Esophagus squamous epithelium (tissue), 4 donors: ENCODE measurements at regions not wholly inside any gene's neighbourhood (a gene's known extent, or its start where the extent isn't known, plus 50 kb on each side); places are given as distances from the start of the nearest gene placed in this dataset.

ENCODE experiments used
- CTCF ChIP-seq, 6 experiments: fragments of 450-650 bp in 4 of 6; fragments of 200-600 bp in 2 of 6; sonication (generic) in 2 of 6; IDR thresholded peaks; one replicate each; pipeline ENCODE4 v1.5.1; 2016 to 2019; ENCODE audit warnings: antibody characterized with exemption in 6 of 6, mild to moderate bottlenecking in 4 of 6, moderate library complexity in 4 of 6
- POLR2A ChIP-seq, 4 donors: fragments of 450-650 bp; IDR thresholded peaks; one replicate each; pipeline ENCODE4 v1.6.1; 2017; ENCODE audit warnings: antibody characterized with exemption in 4 of 4, mild to moderate bottlenecking in 4 of 4, moderate library complexity in 3 of 4

DNA sequence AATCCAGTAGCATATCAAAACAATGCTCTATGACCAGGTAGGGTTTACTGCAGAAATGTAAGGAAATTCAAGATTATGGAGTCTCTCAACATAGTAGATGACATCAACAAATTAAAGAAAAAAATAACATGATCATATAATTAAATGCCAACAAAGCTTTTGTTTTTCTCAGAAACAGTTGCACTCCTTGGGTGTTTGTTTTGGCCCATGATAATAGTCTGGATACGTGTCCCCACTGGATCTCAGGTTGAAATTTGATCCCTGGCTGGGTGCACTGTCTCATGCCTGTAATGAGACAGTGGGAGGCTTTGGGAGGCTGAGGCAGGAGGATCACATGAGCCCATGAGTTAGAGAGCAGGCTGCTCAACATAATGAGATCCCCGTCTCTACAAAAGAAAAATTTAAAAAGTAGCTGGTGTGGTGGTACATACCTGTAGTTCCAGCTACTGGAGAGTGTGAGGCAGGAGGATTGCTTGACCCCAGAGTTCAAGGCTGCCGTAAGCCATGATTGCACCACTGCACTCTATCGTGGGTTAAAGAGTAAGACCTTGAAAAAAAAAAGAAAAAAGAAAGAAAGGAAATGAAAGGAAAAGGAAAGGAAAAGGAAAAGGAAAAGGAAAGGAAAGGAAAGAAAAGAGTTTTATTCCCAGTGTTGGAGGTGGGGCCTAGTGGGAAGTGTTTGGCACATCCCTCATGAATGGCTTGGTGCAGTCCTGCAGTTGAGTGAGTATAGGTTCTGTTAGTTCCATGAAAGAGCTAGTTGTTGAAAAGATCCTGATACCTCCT, 53.3 kb upstream of the FOXB1 start:
- no peak for TF ChIP-seq CTCF (IDR thresholded peaks at IDR 0.05)
- TF ChIP-seq POLR2A (IDR thresholded peaks at IDR 0.05): no peak
